ENCODE measurements at regions not wholly inside any gene's neighbourhood (a gene's known extent, or its start where the extent isn't known, plus 50 kb on each side); places are given as distances from the start of the nearest gene placed in this dataset.

DNA sequence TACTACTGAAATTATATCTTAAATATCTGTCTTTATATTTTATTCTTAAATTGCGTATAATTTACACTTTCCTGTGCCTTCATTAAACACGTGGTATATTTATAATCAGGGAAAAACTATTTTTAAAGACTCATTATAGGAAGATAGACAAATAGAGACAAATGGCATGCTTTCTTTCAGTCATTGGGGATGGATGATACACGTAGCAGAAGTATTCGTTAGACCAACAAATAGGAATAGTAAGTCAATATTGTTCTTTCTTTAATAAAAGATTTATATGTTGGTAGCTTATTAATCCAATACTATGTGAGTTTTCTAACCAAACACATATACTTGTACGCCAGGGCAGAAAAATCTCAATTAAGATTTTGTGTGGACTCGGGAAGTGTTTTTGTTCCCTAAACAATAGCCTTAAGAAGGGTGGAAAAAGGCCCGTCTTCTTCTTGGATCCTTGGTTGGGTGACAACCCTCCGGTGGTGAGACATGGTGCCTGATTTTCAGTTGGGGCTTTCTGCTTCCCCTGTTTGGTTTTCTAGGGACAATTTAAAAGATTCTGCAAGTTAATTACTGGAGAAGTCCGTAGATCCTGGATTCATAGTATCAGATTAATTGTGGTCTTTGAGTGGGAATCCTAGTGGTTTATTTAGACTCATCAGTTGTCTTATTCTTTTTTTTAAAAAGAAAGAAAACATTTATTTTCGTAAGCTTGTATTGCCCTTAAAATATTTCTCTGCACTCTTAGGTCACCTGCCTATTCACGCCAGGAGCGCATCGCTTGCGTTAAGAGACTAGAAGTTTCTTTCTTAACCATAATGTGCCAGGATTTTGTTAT lies 83.5 kb upstream of the WNT7B start:
- Mint-ChIP-seq H3K4me3 (no peak overlapping the region), H3K36me3 (no peaks in the 10 kb centered on the region), H3K4me1 (ENCODE audit: unreplicated experiment) (no peaks in the 10 kb centered on the region), H3K27ac (no peak overlapping the region), H3K27me3 (peaks cover 67% of the 10 kb centered on the region), H3K9me3 (no peaks in the 10 kb centered on the region)
- no peak for TF ChIP-seq CTCF (conservative IDR thresholded peaks at IDR 0.05)
- DNase-seq (ENCODE audit: extremely low spot score, unreplicated experiment), result no peak

DNA sequence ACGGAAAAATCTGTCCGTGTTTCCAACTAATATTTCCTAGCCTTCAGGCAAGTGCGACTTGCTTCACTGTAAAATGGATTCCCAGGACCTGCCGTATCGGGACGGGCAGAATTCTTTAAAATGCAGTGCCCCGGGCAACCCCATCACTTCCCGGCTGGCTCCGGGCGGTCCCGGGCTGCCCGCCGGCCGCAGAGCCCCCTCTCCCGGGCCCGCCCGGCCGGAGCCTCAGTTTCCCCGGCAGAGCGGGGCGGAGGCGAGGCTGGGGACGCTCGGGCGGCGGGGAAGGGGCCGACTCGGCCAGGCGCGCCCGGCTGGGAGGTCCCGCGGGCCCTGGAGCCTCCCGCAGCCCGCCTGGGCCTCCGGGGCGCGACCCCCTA lies 84.2 kb upstream of the WNT7B start:
- H3K4me3 Mint-ChIP-seq, result no peak overlapping the region
- H3K36me3 Mint-ChIP-seq, result no peaks in the 10 kb centered on the region
- no peaks in the 10 kb centered on the region for H3K9me3 Mint-ChIP-seq
- no peak for DNase-seq (ENCODE audit: extremely low spot score, unreplicated experiment)
- no peaks in the 10 kb centered on the region for H3K4me1 Mint-ChIP-seq (ENCODE audit: unreplicated experiment)
- TF ChIP-seq CTCF (conservative IDR thresholded peaks at IDR 0.05), result no peak
- H3K27me3 Mint-ChIP-seq, result peaks cover 72% of the 10 kb centered on the region
- no peak overlapping the region for H3K27ac Mint-ChIP-seq

GRCh38 chr22:46061501-46062231 lies 84.7 kb upstream of the WNT7B start:
- H3K36me3 Mint-ChIP-seq, result no peaks in the 10 kb centered on the region
- H3K27me3 Mint-ChIP-seq, result peaks cover 74% of the 10 kb centered on the region
- no peaks in the 10 kb centered on the region for H3K9me3 Mint-ChIP-seq

DNA sequence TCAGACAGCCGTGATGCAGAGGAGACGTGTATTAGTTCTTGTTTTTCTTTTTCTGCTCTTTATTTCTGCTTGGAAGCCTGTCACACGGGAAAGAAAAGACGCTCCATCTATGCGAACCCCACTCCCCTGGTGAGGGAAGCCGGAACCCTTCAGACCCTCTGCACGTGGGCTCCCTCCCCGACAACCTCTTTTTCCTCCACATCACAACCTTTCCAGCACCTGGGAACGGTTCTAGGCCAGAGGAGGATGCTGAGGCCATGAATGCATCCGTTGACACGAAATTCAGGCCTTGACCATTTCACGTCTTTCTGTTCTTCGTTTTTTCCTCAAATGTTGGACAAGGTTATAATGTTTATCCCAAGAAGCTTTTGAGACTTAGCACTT lies 85.3 kb upstream of the WNT7B start:
- TF ChIP-seq CTCF (conservative IDR thresholded peaks at IDR 0.05), result no peak
- H3K4me1 Mint-ChIP-seq (ENCODE audit: unreplicated experiment), result no peaks in the 10 kb centered on the region
- peaks cover 77% of the 10 kb centered on the region for H3K27me3 Mint-ChIP-seq
- no peaks in the 10 kb centered on the region for H3K9me3 Mint-ChIP-seq
- H3K36me3 Mint-ChIP-seq, result no peaks in the 10 kb centered on the region
- no peak overlapping the region for H3K27ac Mint-ChIP-seq
- no peak for DNase-seq (ENCODE audit: extremely low spot score, unreplicated experiment)
- no peak overlapping the region for H3K4me3 Mint-ChIP-seq

More at GRCh38 chr22:46061501-46062231, 84.7 kb upstream of the WNT7B start:
- no peak for DNase-seq (ENCODE audit: extremely low spot score, unreplicated experiment)
- H3K4me1 Mint-ChIP-seq (ENCODE audit: unreplicated experiment), result no peaks in the 10 kb centered on the region
- TF ChIP-seq CTCF (conservative IDR thresholded peaks at IDR 0.05), result no peak
- H3K4me3 Mint-ChIP-seq, result no peak overlapping the region
- H3K27ac Mint-ChIP-seq, result no peak overlapping the region

DNA sequence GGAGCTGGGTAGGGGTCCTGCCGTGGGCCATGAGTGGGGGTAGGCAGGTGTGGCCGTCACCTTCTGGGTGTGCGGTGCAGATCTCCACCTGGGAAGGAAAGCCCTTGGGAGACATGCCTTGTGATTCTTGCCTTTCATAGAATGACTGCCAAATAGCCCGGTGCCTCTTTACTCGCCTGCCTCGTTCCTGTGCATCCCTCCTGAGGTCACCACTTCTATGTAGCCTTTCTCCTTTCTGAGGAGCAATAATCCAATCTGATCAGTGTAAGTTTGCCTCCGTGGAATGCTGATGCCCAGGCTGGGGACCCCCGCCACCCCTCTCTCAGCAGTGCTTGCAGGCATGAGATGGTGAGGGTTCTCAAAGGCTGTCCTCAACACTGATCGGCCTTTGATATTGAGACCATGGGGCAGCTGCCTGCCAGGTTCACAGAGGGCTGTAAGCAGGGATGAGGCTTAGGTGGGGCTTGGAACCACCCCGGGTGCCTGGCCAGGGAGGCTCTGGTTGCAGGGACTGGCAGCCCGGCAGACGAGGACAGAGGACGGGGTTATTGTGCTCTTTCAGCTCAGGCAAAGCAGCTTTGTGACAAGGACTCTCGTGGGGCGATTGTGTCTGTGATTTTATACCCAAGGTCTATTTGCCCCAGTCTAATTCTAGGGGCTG lies 86.1 kb upstream of the WNT7B start:
- Mint-ChIP-seq H3K4me1 (ENCODE audit: unreplicated experiment) (no peaks in the 10 kb centered on the region), H3K27ac (no peak overlapping the region), H3K36me3 (no peaks in the 10 kb centered on the region), H3K27me3 (peaks cover 81% of the 10 kb centered on the region), H3K4me3 (no peak overlapping the region), H3K9me3 (no peaks in the 10 kb centered on the region)
- TF ChIP-seq CTCF (conservative IDR thresholded peaks at IDR 0.05), result no peak
- no peak for DNase-seq (ENCODE audit: extremely low spot score, unreplicated experiment)
